Central memory CD8-positive, alpha-beta T cell (primary cell): ENCODE measurements at regions not wholly inside any gene's neighbourhood (a gene's known extent, or its start where the extent isn't known, plus 50 kb on each side); places are given as distances from the start of the nearest gene placed in this dataset.

Experiments used
- ATAC-seq: fragments of 150-1000 bp; cut with Tn5 transposase; replicated peaks from 2 replicates; pipeline ENCODE4 v1.10.0; 2022; ENCODE audit warnings: mild to moderate bottlenecking, moderate FRiP score, moderate number of reproducible peaks; ENCODE audit not compliant: poor library complexity, severe bottlenecking; ENCODE audit errors: extremely low read depth
- DNase-seq, 2 donors: peaks; one replicate each; pipeline ENCODE4 v3.0.0; 2021; ENCODE audit warnings: low spot score in 2 of 2
- H3K27ac Mint-ChIP-seq: one replicate; pipeline ENCODE4 v1.8.0; 2022; ENCODE audit warnings: low read depth, mild to moderate bottlenecking, moderate library complexity, mixed read lengths
- H3K27me3 Mint-ChIP-seq: one replicate; pipeline ENCODE4 v1.8.0; 2022; ENCODE audit warnings: mixed read lengths
- H3K36me3 Mint-ChIP-seq: one replicate; pipeline ENCODE4 v1.8.0; 2022; ENCODE audit warnings: mild to moderate bottlenecking, moderate library complexity, mixed read lengths; ENCODE audit not compliant: insufficient read depth
- H3K4me1 Mint-ChIP-seq: one replicate; pipeline ENCODE4 v1.8.0; 2022; ENCODE audit warnings: mixed read lengths
- H3K4me3 Mint-ChIP-seq: one replicate; pipeline ENCODE4 v1.8.0; 2022; ENCODE audit warnings: mild to moderate bottlenecking, moderate library complexity, mixed read lengths
- H3K9me3 Mint-ChIP-seq: one replicate; pipeline ENCODE4 v1.8.0; 2022; ENCODE audit warnings: mixed read lengths

DNA sequence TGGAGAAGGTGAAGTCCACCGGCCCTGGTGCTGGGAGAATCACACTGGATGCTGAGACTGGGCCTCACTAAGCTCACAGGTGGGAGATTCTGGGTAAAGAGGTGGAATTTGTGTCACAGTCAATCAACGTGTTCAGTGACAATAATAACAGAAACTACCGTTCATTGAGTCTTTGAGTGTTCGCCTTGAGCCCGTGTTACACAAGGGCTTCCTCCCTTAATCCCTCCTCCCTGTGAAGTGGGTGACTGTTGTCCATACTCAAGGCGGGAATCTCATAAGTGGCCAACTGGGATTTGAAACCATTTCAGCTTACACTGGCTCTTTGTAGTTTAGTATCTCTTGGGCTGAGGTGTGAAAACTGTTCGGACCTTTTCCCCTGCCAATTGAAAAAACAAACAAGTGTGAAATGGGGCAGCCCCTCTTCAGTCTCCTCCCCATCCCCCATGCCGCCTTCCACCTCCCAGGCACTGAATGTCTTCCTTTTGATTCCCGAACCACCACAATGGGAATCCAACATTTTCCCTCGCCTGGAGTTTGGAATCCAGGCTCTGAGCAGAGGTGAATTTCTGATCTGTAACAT lies 502.4 kb downstream of the MIAT start:
- no peak overlapping the region for H3K4me3 Mint-ChIP-seq
- H3K27ac Mint-ChIP-seq: no peak overlapping the region
- DNase-seq (no peak), ATAC-seq (no peak)
- peaks cover 50% of the 10 kb centered on the region for H3K27me3 Mint-ChIP-seq
- H3K36me3 Mint-ChIP-seq: no peaks in the 10 kb centered on the region
- H3K4me1 Mint-ChIP-seq: no peaks in the 10 kb centered on the region
- H3K9me3 Mint-ChIP-seq: no peaks in the 10 kb centered on the region

DNA sequence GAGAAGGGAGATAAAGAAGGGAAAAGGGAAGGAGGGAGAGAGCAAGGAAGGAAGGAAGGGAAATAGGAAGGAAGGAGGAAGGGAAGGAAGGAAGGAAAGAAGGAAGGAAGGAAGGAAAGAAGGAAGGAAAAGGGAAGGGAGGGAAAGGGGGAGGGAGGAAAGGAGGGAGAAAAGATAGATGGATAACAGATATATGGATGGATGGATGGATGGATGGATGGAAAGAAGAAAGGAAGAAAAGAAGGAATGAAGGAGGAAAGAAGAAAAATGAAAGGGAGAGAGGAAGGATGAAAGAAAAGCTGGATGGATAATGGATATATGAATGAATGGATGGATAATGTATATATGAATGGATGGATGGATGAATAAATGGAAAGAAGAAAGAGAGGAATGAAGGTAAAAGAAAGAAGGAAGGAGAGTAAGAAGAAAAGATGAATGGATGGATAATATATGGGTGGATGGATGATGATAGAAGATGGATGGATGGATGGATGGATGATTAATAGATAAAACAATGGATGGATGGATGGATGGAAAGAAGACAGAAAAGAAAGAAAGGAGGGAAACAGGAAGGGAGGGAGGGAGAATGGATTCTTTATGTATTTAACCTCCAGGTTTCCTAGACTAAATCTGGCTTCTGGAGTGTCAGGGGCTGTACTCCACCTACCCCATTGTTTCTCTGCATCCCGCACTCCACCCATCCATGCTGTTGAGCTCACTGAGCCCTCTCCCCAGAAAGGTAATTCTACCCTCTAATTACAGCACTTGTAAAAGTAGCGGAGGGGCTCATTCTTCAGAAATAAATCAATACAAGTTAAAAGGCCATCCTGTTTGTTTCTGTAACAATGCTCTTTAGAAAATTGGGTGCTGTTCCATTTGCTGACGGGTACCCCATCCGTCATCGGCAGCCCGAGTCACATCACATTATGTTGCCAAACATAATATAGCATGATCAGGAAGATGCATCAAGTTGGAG lies 506.1 kb downstream of the MIAT start:
- H3K36me3 Mint-ChIP-seq: no peaks in the 10 kb centered on the region
- no peak overlapping the region for H3K27ac Mint-ChIP-seq

DNA sequence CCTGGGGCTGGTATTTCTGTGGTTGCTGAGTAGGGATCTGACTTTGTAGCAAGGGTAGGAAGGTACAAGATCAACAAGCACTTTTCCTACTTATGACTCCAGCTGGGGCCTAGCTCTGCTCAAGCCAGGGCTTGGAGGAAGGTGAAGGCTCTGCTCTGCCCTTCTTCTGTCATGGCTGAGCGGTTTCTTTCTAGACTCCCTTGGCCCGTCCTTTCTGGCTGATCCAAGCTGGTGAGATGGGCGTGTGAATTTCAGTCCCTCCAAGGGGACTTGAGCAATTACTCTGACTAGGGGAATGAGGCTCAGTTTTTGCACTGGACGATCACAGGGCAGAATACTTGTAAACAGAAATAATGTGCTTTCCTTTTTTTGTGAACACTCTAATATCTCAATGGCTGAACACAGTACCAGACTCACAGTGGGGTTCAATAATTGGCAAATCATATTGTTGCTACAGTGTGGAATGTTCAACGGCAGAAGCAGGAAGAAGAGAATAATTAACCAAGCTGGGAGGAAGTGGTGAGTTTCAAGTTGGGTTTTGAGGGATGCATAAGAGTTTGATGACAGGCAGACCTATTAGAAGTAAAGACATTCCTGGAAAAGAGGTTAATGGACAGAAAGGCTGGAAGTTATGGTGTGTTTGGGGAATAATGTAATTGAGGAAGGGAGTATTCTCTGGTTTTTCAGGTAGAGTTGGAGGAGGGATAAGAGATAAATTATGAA lies 507.6 kb downstream of the MIAT start:
- H3K4me3 Mint-ChIP-seq: no peak overlapping the region

More for the DNA sequence above, 506.1 kb downstream of the MIAT start:
- Mint-ChIP-seq H3K4me1 (no peaks in the 10 kb centered on the region), H3K9me3 (no peaks in the 10 kb centered on the region), H3K27me3 (peaks cover 28% of the 10 kb centered on the region), H3K4me3 (no peak overlapping the region)
- DNase-seq: no peak
- ATAC-seq: no peak

DNA sequence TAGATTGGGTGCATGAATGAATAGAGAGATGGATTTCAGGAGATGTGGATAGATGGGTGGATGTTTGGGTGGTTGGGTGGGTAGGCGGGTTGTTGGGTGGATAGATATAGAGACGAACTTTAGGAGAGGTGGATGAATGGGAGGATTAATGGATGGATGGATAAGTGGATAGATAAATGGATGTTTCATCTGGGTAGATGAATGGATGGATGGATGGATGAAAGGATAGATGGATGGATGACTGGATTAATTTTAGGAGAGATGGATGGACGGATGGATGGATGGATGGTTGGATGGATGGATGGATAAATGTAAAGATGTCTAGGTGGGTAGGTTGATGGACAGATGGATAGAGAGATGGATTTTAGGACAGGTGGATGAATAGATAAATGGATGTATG lies 511.3 kb downstream of the MIAT start:
- no peaks in the 10 kb centered on the region for H3K4me1 Mint-ChIP-seq
- no peak overlapping the region for H3K27ac Mint-ChIP-seq
- DNase-seq (no peak), ATAC-seq (no peak)
- no peaks in the 10 kb centered on the region for H3K9me3 Mint-ChIP-seq
- H3K4me3 Mint-ChIP-seq: no peak overlapping the region
- no peaks in the 10 kb centered on the region for H3K36me3 Mint-ChIP-seq
- H3K27me3 Mint-ChIP-seq: peaks cover 2% of the 10 kb centered on the region

More for the DNA sequence above, 507.6 kb downstream of the MIAT start:
- Mint-ChIP-seq H3K9me3 (no peaks in the 10 kb centered on the region), H3K36me3 (no peaks in the 10 kb centered on the region), H3K27me3 (peaks cover 24% of the 10 kb centered on the region), H3K27ac (no peak overlapping the region), H3K4me1 (no peaks in the 10 kb centered on the region)
- ATAC-seq (no peak), DNase-seq (no peak)

DNA sequence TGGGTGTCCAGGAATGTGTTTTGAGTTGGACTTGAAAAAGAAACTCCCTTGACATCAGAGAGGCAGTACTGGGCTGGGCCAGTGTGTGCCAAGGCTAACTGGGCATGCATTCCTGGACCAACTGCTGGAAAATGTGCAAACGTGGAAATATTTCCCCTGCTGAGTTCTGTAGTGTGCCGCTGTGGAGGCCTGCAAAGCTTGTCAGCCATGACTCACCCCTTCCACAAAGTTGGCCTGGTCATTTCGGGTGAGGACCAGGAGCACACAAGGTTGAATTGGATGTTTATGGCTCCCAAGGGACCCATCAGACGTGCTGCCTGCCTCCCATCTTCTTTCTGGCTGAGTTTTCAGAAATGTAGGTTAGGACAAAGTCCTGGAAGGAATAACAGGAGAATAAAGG lies 513.1 kb downstream of the MIAT start:
- Mint-ChIP-seq H3K27me3 (peaks cover 20% of the 10 kb centered on the region), H3K4me3 (no peak overlapping the region), H3K36me3 (no peaks in the 10 kb centered on the region), H3K27ac (no peak overlapping the region), H3K9me3 (no peaks in the 10 kb centered on the region), H3K4me1 (no peaks in the 10 kb centered on the region)
- DNase-seq (no peak), ATAC-seq (no peak)

DNA sequence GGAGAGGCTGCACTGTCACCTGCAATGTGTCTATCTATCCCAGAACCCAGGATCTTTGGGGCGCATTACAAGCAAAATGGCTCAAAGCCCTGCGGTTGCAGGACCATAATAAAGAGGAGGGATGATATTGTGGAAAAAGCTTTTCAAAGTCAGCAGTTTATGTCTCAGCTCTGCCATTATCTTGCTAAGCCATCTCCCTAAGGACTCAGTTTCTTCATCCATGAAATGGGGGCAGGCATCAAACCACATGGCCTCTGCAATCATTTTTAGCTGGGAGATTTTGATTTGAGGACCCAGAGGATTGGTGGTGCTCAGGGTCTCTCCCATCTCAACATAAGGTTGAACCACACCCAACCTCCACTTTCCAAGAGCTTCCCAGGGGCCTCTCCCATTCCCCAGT lies 513.8 kb downstream of the MIAT start:
- H3K36me3 Mint-ChIP-seq: no peaks in the 10 kb centered on the region
- H3K4me1 Mint-ChIP-seq: no peaks in the 10 kb centered on the region
- peaks cover 23% of the 10 kb centered on the region for H3K27me3 Mint-ChIP-seq
- H3K9me3 Mint-ChIP-seq: no peaks in the 10 kb centered on the region
- DNase-seq (no peak), ATAC-seq (no peak)
- H3K4me3 Mint-ChIP-seq: no peak overlapping the region
- H3K27ac Mint-ChIP-seq: no peak overlapping the region

DNA sequence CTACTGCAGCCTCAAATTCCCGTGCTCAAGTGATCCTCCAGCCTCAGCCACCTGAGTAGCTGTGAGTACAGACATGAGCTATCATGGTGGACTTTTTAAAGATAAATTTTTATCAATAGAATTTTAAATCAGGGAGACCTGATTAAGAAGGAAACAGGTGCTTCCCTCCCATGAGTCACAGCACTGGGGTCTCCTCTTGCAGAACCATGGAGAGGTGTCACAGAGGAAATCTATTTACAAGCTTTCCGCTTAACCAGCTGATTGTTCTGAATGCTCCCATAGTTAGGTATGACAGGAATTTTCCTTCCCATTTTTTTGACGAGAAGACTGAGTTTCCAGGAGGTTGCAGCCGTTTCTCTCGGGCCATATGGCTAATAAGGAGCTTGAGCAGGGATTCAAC lies 516.1 kb downstream of the MIAT start:
- no peak for ATAC-seq
- no peaks in the 10 kb centered on the region for H3K9me3 Mint-ChIP-seq
- no peak for DNase-seq
- no peak overlapping the region for H3K27ac Mint-ChIP-seq
- H3K36me3 Mint-ChIP-seq: no peaks in the 10 kb centered on the region
- no peak overlapping the region for H3K4me3 Mint-ChIP-seq
- peaks cover 30% of the 10 kb centered on the region for H3K27me3 Mint-ChIP-seq
- H3K4me1 Mint-ChIP-seq: no peaks in the 10 kb centered on the region

DNA sequence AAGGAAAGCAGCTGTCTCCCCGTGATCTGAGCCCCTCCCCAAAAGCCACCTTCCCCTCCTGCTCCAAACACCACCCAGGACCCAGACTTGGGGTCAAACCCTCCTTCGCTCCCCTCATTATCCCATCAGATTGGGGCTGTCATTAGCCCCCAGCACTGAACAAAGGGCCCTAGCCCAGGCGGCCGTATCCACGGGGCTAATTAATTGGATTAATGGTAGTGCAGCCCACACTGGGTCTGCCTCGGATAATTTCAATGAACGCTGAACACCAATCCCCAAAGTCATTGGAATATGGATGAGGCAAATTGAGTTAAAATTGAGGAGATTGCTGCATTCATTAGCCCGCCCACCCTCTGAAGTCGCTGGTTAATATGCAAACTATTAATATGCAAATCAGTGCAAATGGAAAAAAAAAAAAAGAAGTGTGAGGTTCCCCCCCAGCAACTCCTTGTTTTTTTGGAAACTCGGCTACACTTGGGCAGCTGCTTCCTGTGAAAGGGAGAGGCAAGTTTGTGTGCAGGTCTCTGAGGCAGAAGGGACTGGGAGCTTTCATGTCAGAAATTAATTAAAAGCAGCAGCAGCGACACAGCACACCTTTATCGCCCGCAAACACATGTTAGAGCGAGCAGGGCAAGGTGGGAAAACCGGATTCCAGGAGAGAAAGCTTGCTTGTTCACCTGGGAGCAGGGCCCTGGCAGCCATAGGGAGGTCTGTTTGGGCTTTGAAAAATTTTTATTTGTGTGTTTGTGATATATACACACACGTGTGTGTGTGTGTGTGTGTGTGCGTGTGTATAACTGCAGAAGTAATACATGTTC lies 517.8 kb downstream of the MIAT start:
- ATAC-seq: no peak
- Mint-ChIP-seq H3K9me3 (no peaks in the 10 kb centered on the region), H3K36me3 (no peaks in the 10 kb centered on the region), H3K4me1 (no peaks in the 10 kb centered on the region), H3K27ac (no peak overlapping the region), H3K4me3 (no peak overlapping the region), H3K27me3 (peaks cover 30% of the 10 kb centered on the region)
- DNase-seq: no peak

DNA sequence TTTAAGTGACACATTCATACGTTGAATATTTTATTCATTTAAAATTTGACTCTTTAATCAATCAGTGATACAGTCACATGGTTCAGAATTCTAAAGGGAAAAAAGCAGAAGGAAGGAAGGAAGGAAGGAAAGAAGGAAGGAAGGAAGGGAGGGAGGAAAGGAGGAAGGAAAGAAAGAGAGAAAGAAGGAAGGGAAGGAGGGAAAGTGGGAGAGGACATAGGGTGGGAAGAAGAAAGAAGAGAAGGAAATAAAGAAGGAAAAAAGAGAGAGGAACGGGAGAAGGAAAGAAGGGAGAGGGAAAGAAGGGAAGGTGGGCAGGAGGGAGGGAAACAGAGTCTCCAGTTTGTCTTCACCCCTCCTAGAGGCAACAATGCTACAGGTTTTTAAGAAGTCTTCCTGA lies 518.6 kb downstream of the MIAT start:
- H3K9me3 Mint-ChIP-seq: no peaks in the 10 kb centered on the region
- peaks cover 30% of the 10 kb centered on the region for H3K27me3 Mint-ChIP-seq
- ATAC-seq: no peak
- H3K4me3 Mint-ChIP-seq: no peak overlapping the region
- no peak overlapping the region for H3K27ac Mint-ChIP-seq
- no peaks in the 10 kb centered on the region for H3K4me1 Mint-ChIP-seq
- H3K36me3 Mint-ChIP-seq: no peaks in the 10 kb centered on the region
- no peak for DNase-seq

DNA sequence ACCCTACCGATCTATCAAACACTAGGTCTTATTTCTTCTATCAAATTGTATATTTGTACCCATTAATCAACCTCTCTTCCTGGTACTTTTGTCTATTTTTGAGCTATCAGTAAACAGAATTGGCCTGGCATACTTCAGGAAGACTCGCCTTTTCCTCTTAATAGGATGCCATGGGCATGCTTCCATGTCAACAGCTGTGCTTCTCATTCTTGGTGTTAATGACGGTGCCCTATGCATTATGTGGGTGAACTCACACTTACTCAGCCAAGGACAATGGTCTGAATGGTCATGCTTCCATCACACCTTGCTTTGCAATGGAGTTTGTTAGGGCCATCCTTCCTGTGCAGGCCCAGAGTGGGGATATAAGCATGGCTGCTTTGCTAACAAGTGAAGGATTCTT lies 521.8 kb downstream of the MIAT start:
- DNase-seq: no peak
- Mint-ChIP-seq H3K9me3 (no peaks in the 10 kb centered on the region), H3K4me3 (no peak overlapping the region), H3K4me1 (no peaks in the 10 kb centered on the region), H3K36me3 (no peaks in the 10 kb centered on the region), H3K27me3 (peaks cover 23% of the 10 kb centered on the region), H3K27ac (no peak overlapping the region)
- ATAC-seq: no peak

DNA sequence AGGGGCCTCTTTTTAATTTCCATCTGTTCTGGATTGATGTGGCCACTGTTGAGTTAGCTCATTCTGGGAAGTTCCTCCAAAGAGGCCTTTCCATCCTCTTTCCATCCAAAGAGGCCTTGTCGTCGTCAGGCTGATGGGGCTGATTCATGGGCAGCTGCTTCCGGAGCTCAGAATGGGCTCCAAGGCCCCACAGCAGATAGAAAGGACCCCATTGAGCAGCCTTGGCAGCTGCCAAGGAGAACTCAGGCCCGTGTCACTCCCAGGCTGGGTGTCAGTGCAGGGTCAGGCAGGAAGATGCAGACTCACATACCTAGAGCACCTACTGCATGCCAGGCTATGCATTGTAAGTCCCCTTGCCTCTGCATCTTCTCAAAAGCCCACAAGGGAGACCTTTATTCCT lies 524.1 kb downstream of the MIAT start:
- H3K4me1 Mint-ChIP-seq: no peaks in the 10 kb centered on the region
- no peaks in the 10 kb centered on the region for H3K9me3 Mint-ChIP-seq
- no peak for DNase-seq
- no peak for ATAC-seq
- H3K36me3 Mint-ChIP-seq: no peaks in the 10 kb centered on the region
- H3K4me3 Mint-ChIP-seq: no peak overlapping the region
- H3K27me3 Mint-ChIP-seq: peaks cover 8% of the 10 kb centered on the region
- H3K27ac Mint-ChIP-seq: no peak overlapping the region

DNA sequence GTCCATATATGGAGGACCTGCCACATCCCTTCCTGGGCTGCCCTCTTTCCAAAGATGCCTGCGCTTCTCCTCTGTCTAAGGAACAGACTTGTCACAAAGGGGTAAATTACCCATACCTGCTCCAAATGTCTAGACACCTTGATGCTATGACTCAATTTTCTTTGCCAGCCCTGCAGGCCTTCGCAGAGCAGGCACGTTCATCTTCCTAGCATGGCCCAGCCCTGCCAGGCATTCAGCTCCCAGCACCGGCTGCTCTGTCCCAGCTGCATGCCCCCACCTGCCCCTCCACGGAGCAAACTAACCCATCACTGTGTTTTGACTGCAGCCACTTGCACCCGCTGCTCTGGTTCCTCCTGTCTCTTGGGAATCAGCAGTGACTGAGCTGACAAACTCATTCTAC lies 526.1 kb downstream of the MIAT start:
- peaks cover 7% of the 10 kb centered on the region for H3K27me3 Mint-ChIP-seq
- no peaks in the 10 kb centered on the region for H3K36me3 Mint-ChIP-seq
- H3K4me1 Mint-ChIP-seq: no peaks in the 10 kb centered on the region
- DNase-seq (no peak), ATAC-seq (no peak)
- no peaks in the 10 kb centered on the region for H3K9me3 Mint-ChIP-seq
- H3K27ac Mint-ChIP-seq: no peak overlapping the region
- no peak overlapping the region for H3K4me3 Mint-ChIP-seq
